Neutrophil (primary cell): ENCODE measurements at regions not wholly inside any gene's neighbourhood (a gene's known extent, or its start where the extent isn't known, plus 50 kb on each side); places are given as distances from the start of the nearest gene placed in this dataset.

Experiments
- H3K27ac ChIP-seq: fragments of 200-600 bp; sonication (generic); 2 replicates; pipeline ENCODE4 v1.5.1; 2016; ENCODE audit warnings: mild to moderate bottlenecking, moderate library complexity
- H3K27me3 ChIP-seq: fragments of 200-600 bp; sonication (generic); 2 replicates; pipeline ENCODE4 v1.6.0; 2016; ENCODE audit warnings: mild to moderate bottlenecking
- H3K36me3 ChIP-seq: fragments of 200-600 bp; sonication (generic); 2 replicates; pipeline ENCODE4 v1.5.1; 2017
- H3K4me1 ChIP-seq, 2 experiments: fragments of 200-600 bp in 1 of 2; sonication (generic) in 1 of 2; 1 replicate in 1 of 2; 2 replicates in 1 of 2; pipeline versions ENCODE4 v1.5.1 to v1.6.1; 2013 to 2016; ENCODE audit warnings: low read depth in 1 of 2, low read length in 1 of 2, mild to moderate bottlenecking in 1 of 2, moderate library complexity in 1 of 2; ENCODE audit not compliant: control insufficient read depth in 1 of 2, insufficient read depth in 1 of 2
- H3K4me3 ChIP-seq, 2 experiments: fragments of 200-600 bp in 1 of 2; sonication (generic) in 1 of 2; 1 replicate in 1 of 2; 2 replicates in 1 of 2; pipeline ENCODE4 v1.5.1; 2013 to 2016; ENCODE audit warnings: low read depth in 1 of 2, low read length in 1 of 2, mild to moderate bottlenecking in 1 of 2, moderate library complexity in 1 of 2
- H3K9me3 ChIP-seq: fragments of 200-600 bp; sonication (generic); 2 replicates; pipeline ENCODE4 v1.5.1; 2016
- CTCF ChIP-seq: fragments of 200-600 bp; sonication (generic); IDR thresholded peaks from 2 replicates; pipeline ENCODE4 v1.5.1; 2016; ENCODE audit warnings: antibody characterized with exemption

GRCh38 chr2:48032765-48033164, 126.5 kb upstream of the FBXO11 start:
- H3K9me3 ChIP-seq, result no peaks in the 10 kb centered on the region
- H3K4me1 ChIP-seq, result no peaks in the 10 kb centered on the region
- no peak for TF ChIP-seq CTCF
- H3K4me3 ChIP-seq, result no peak overlapping the region
- no peaks in the 10 kb centered on the region for H3K36me3 ChIP-seq
- H3K27ac ChIP-seq, result no peak overlapping the region
- H3K27me3 ChIP-seq, result no peaks in the 10 kb centered on the region

- Histone ChIP-seq H3K27ac (no peak overlapping the region), H3K9me3 (no peaks in the 10 kb centered on the region), H3K4me3 (no peak overlapping the region), H3K36me3 (no peaks in the 10 kb centered on the region), H3K27me3 (no peaks in the 10 kb centered on the region), H3K4me1 (no peaks in the 10 kb centered on the region)
- no peak for TF ChIP-seq CTCF
These were observed 128.0 kb upstream of the FBXO11 start for GRCh38 chr2:48034295-48034694.

- Histone ChIP-seq H3K36me3 (no peaks in the 10 kb centered on the region), H3K27ac (no peak overlapping the region), H3K4me1 (no peaks in the 10 kb centered on the region), H3K27me3 (no peaks in the 10 kb centered on the region), H3K9me3 (no peaks in the 10 kb centered on the region), H3K4me3 (no peak overlapping the region)
- no peak for TF ChIP-seq CTCF
These were observed 130.0 kb upstream of the FBXO11 start for GRCh38 chr2:48036312-48036711.

GRCh38 chr2:48039209-48039990, 133.1 kb upstream of the FBXO11 start:
- no peak overlapping the region for H3K27ac ChIP-seq
- H3K36me3 ChIP-seq, result no peaks in the 10 kb centered on the region
- H3K4me1 ChIP-seq, result no peaks in the 10 kb centered on the region
- no peak for TF ChIP-seq CTCF
- no peak overlapping the region for H3K4me3 ChIP-seq
- H3K9me3 ChIP-seq, result no peaks in the 10 kb centered on the region
- H3K27me3 ChIP-seq, result no peaks in the 10 kb centered on the region

- no peaks in the 10 kb centered on the region for H3K9me3 ChIP-seq
- H3K4me3 ChIP-seq, result no peak overlapping the region
- no peaks in the 10 kb centered on the region for H3K4me1 ChIP-seq
- H3K27ac ChIP-seq, result no peak overlapping the region
- TF ChIP-seq CTCF, result no peak
- no peaks in the 10 kb centered on the region for H3K27me3 ChIP-seq
- H3K36me3 ChIP-seq, result no peaks in the 10 kb centered on the region
These were observed 136.9 kb upstream of the FBXO11 start for GRCh38 chr2:48043131-48043700.
